ENCODE measurements at regions not wholly inside any gene's neighbourhood (a gene's known extent, or its start where the extent isn't known, plus 50 kb on each side); places are given as distances from the start of the nearest gene placed in this dataset.

- TF ChIP-seq, protein P1, sequence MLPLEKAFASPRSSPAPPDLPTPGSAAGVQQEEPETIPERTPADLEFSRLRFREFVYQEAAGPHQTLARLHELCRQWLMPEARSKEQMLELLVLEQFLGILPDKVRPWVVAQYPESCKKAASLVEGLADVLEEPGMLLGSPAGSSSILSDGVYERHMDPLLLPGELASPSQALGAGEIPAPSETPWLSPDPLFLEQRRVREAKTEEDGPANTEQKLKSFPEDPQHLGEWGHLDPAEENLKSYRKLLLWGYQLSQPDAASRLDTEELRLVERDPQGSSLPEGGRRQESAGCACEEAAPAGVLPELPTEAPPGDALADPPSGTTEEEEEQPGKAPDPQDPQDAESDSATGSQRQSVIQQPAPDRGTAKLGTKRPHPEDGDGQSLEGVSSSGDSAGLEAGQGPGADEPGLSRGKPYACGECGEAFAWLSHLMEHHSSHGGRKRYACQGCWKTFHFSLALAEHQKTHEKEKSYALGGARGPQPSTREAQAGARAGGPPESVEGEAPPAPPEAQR (CRISPR knock-in tag; IDR thresholded peaks at IDR 0.05), result no peak
- TF ChIP-seq, protein P2, sequence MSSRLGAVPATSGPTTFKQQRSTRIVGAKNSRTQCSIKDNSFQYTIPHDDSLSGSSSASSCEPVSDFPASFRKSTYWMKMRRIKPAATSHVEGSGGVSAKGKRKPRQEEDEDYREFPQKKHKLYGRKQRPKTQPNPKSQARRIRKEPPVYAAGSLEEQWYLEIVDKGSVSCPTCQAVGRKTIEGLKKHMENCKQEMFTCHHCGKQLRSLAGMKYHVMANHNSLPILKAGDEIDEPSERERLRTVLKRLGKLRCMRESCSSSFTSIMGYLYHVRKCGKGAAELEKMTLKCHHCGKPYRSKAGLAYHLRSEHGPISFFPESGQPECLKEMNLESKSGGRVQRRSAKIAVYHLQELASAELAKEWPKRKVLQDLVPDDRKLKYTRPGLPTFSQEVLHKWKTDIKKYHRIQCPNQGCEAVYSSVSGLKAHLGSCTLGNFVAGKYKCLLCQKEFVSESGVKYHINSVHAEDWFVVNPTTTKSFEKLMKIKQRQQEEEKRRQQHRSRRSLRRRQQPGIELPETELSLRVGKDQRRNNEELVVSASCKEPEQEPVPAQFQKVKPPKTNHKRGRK (CRISPR knock-in tag; IDR thresholded peaks at IDR 0.05; ENCODE audit: borderline replicate concordance), result no peak
- no peak for TF ChIP-seq ZNF396 (CRISPR knock-in tag; IDR thresholded peaks at IDR 0.05; ENCODE audit: borderline replicate concordance)
- no peak for TF ChIP-seq TCF7 (CRISPR knock-in tag; IDR thresholded peaks at IDR 0.05; ENCODE audit: low read depth)
- TF ChIP-seq, protein P3, sequence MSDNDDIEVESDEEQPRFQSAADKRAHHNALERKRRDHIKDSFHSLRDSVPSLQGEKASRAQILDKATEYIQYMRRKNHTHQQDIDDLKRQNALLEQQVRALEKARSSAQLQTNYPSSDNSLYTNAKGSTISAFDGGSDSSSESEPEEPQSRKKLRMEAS (CRISPR knock-in tag; IDR thresholded peaks at IDR 0.05), result no peak
- no peak for TF ChIP-seq HMGXB4 (CRISPR knock-in tag; IDR thresholded peaks at IDR 0.05)
- no peak for TF ChIP-seq ZNF219 (CRISPR knock-in tag; IDR thresholded peaks at IDR 0.05; ENCODE audit: borderline replicate concordance)
These were observed 1163.0 kb downstream of the RAPGEF2 start (continued) for GRCh38 chr4:160265836-160266235.

DNA sequence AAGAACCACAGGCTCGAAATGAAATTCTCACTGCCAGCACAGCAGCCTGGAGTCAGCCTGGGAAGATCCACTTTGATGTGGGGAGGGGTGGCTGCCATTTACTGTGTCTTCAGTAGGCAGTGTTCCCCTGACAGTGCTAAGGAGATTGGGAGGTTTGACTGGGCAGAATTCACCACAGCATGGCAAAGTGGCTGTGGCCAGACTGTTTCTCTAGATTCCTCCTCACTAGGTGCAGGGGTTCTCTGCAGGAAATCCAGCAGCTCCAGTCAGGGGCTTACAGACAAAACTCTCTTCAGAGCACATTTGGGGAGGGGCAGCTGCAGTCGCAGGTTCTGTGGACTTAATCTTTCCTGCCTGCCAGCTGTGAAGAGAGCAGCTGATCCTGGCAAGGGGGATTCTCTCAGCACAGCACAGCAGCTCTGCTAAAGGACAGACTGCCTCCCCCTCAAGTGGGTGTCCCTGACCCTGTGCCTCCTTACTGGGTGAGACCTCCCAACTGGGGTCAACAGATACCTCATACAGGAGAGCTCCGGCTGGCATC lies 1174.0 kb downstream of the RAPGEF2 start:
- ChIA-PET POLR2A (no interaction called here), CTCF (no interaction called here)
- no peaks in the 10 kb centered on the region for H3K4me1 Mint-ChIP-seq
- peaks cover 35% of the 10 kb centered on the region for H3K36me3 Mint-ChIP-seq
- H3K27me3 Mint-ChIP-seq (ENCODE audit: low read depth), result no peaks in the 10 kb centered on the region
- DNase-seq (ENCODE audit: low spot score) (no peak), ATAC-seq (peak; percentile 46; the same call in 1 of the 2 replicates)
- peaks cover 67% of the 10 kb centered on the region for H3K9me3 Mint-ChIP-seq
- H3K4me3 Mint-ChIP-seq, result no peak overlapping the region
- TF ChIP-seq NR1H2 (CRISPR knock-in tag; IDR thresholded peaks at IDR 0.05) (no peak), ZNF425 (CRISPR knock-in tag; conservative IDR thresholded peaks at IDR 0.05) (no peak), ZBTB21 (CRISPR knock-in tag; IDR thresholded peaks at IDR 0.05; ENCODE audit: borderline replicate concordance) (no peak), FOXP1 (CRISPR knock-in tag; IDR thresholded peaks at IDR 0.05; ENCODE audit: borderline replicate concordance) (no peak)
- TF ChIP-seq, protein P2 (CRISPR knock-in tag; IDR thresholded peaks at IDR 0.05; ENCODE audit: borderline replicate concordance), result no peak
- H3K27ac Mint-ChIP-seq, result no peak overlapping the region

- DNase-seq (ENCODE audit: low spot score) (no peak), ATAC-seq (no peak)
- Mint-ChIP-seq H3K27ac (no peak overlapping the region), H3K27me3 (ENCODE audit: low read depth) (no peaks in the 10 kb centered on the region), H3K4me1 (no peaks in the 10 kb centered on the region), H3K9me3 (peaks cover 36% of the 10 kb centered on the region), H3K36me3 (peaks cover 18% of the 10 kb centered on the region), H3K4me3 (no peak overlapping the region)
- TF ChIP-seq ZNF532 (CRISPR knock-in tag; IDR thresholded peaks at IDR 0.05; ENCODE audit: borderline replicate concordance) (no peak), ZNF263 (CRISPR knock-in tag; IDR thresholded peaks at IDR 0.05; ENCODE audit: low read depth) (no peak), CREM (CRISPR knock-in tag; IDR thresholded peaks at IDR 0.05) (no peak), TEAD1 (CRISPR knock-in tag; IDR thresholded peaks at IDR 0.05) (no peak)
- ChIA-PET POLR2A (no interaction called here), CTCF (no interaction called here)
These were observed 1180.2 kb downstream of the RAPGEF2 start for GRCh38 chr4:160283081-160283480.

All from WTC11 (cell line).